ENCODE measurements at regions not wholly inside any gene's neighbourhood (a gene's known extent, or its start where the extent isn't known, plus 50 kb on each side); places are given as distances from the start of the nearest gene placed in this dataset.

GRCh38 chr5:2011481-2012411 lies 129.0 kb upstream of the IRX4 start:
- POLR2A ChIA-PET: no interaction called here
- DNase-seq (ENCODE audit: extremely low spot score): no peak
- no peak for TF ChIP-seq CTCF (IDR thresholded peaks at IDR 0.05; ENCODE audit: control extremely low read depth, extremely low read depth, low read depth, missing control alignments)
- CTCF ChIA-PET: no interaction called here

GRCh38 chr5:2010940-2011339 lies 128.2 kb upstream of the IRX4 start:
- ChIA-PET CTCF (no interaction called here), POLR2A (no interaction called here)
- TF ChIP-seq CTCF (IDR thresholded peaks at IDR 0.05; ENCODE audit: control extremely low read depth, extremely low read depth, low read depth, missing control alignments): no peak
- DNase-seq (ENCODE audit: extremely low spot score): no peak

GRCh38 chr5:2009986-2010914 lies 127.5 kb upstream of the IRX4 start:
- ChIA-PET POLR2A (no interaction called here), CTCF (interaction anchor here (1.4 kb wide), 1 partner anchor 21 kb away, joined by 4 read pairs; no protein-coding TSS in a partner anchor)
- no peak for TF ChIP-seq CTCF (IDR thresholded peaks at IDR 0.05; ENCODE audit: control extremely low read depth, extremely low read depth, low read depth, missing control alignments)
- DNase-seq (ENCODE audit: extremely low spot score): no peak

- no peak for DNase-seq (ENCODE audit: extremely low spot score)
- no peak for TF ChIP-seq CTCF (IDR thresholded peaks at IDR 0.05; ENCODE audit: control extremely low read depth, extremely low read depth, low read depth, missing control alignments)
- POLR2A ChIA-PET: no interaction called here
- CTCF ChIA-PET: interaction anchor here (1.4 kb wide), 1 partner anchor 20 kb away, joined by 4 read pairs; no protein-coding TSS in a partner anchor
Observed at GRCh38 chr5:2008851-2009629, 126.3 kb upstream of the IRX4 start.

- no peak for TF ChIP-seq CTCF (IDR thresholded peaks at IDR 0.05; ENCODE audit: control extremely low read depth, extremely low read depth, low read depth, missing control alignments)
- no peak for DNase-seq (ENCODE audit: extremely low spot score)
- ChIA-PET CTCF (no interaction called here), POLR2A (no interaction called here)
Observed at GRCh38 chr5:2007878-2008501, 125.3 kb upstream of the IRX4 start.
